Thyroid gland (tissue), 4 donors: ENCODE measurements at regions not wholly inside any gene's neighbourhood (a gene's known extent, or its start where the extent isn't known, plus 50 kb on each side); places are given as distances from the start of the nearest gene placed in this dataset.
"Not testable (repeated sequence)": the region's sequence is repeated elsewhere in the genome, so short reads cannot be mapped to it uniquely, and the experiment has no call there.

Experiments
- DNase-seq, 2 donors: peaks; one replicate each; pipeline ENCODE4 v3.0.0-alpha.2; 2019
- H3K27ac ChIP-seq, 3 donors: fragments of 200-600 bp; sonication (generic); 1 replicate in 2 of 3; 2 replicates in 1 of 3; pipeline ENCODE4 v1.5.1; 2016 to 2019; ENCODE audit warnings: mild to moderate bottlenecking in 1 of 3, moderate library complexity in 1 of 3
- H3K27me3 ChIP-seq: fragments of 200-600 bp; sonication (generic); one replicate; pipeline ENCODE4 v1.5.1; 2019
- H3K36me3 ChIP-seq, 2 donors: fragments of 200-600 bp; sonication (generic); one replicate each; pipeline ENCODE4 v1.5.1; 2016 to 2019
- H3K4me1 ChIP-seq, 2 donors: fragments of 200-600 bp; sonication (generic); one replicate each; pipeline ENCODE4 v1.5.1; 2017 to 2019
- H3K4me3 ChIP-seq, 3 donors: fragments of 200-600 bp; sonication (generic); replicated peaks in 1 of 3; 1 replicate in 2 of 3; 2 replicates in 1 of 3; pipeline ENCODE4 v1.5.1; 2016; ENCODE audit warnings: mild to moderate bottlenecking in 1 of 3
- H3K9me3 ChIP-seq: fragments of 200-600 bp; sonication (generic); one replicate; pipeline ENCODE4 v1.5.1; 2017
- CTCF ChIP-seq, 6 experiments: fragments of 200-600 bp in 3 of 6; fragments of 450-650 bp in 3 of 6; sonication (generic) in 3 of 6; IDR thresholded peaks; one replicate each; pipeline ENCODE4 v1.5.1; 2016 to 2019; ENCODE audit warnings: antibody characterized with exemption in 6 of 6, mild to moderate bottlenecking in 2 of 6, inconsistent platforms in 1 of 6, moderate library complexity in 1 of 6
- POLR2A ChIP-seq, 2 donors: fragments of 450-650 bp; IDR thresholded peaks; one replicate each; pipeline ENCODE4 v1.6.1; 2017; ENCODE audit warnings: antibody characterized with exemption in 2 of 2, mild to moderate bottlenecking in 2 of 2, moderate library complexity in 1 of 2
- WGBS, 2 donors: methylation state at CpG; one replicate each; pipeline ENCODE4 v1.1.5; 2017; 5-methylcytosine and 5-hydroxymethylcytosine counted together
- intact Hi-C: fragments of 100-400 bp; cut with DNase I; formaldehyde crosslinking; loops from one replicate; pipeline ENCODE4 v1.15.1; 2023

GRCh38 chr3:16707260-16707659, 102.0 kb upstream of the DAZL start:
- Histone ChIP-seq H3K9me3 (no peaks in the 10 kb centered on the region), H3K4me3 (no peak overlapping the region), H3K4me1 (no peaks in the 10 kb centered on the region), H3K27ac (no peak overlapping the region), H3K36me3 (no peaks in the 10 kb centered on the region), H3K27me3 (no peaks in the 10 kb centered on the region)
- intact Hi-C loops, result no loop called here
- 68 to 71% methylated on average over 4 of the region's 4 CpGs for WGBS, 2 donors
- DNase-seq, result no peak
- no peak for TF ChIP-seq CTCF (IDR thresholded peaks at IDR 0.05)
- no peak for TF ChIP-seq POLR2A (IDR thresholded peaks at IDR 0.05)

GRCh38 chr3:16708285-16708684, 103.1 kb upstream of the DAZL start:
- Histone ChIP-seq H3K4me3 (no peak overlapping the region), H3K4me1 (no peaks in the 10 kb centered on the region), H3K36me3 (no peaks in the 10 kb centered on the region), H3K27ac (no peak overlapping the region), H3K27me3 (no peaks in the 10 kb centered on the region), H3K9me3 (no peaks in the 10 kb centered on the region)
- intact Hi-C loops, result no loop called here
- no peak for TF ChIP-seq CTCF (IDR thresholded peaks at IDR 0.05)
- TF ChIP-seq POLR2A (IDR thresholded peaks at IDR 0.05), result no peak
- no peak for DNase-seq

GRCh38 chr3:16711691-16712090, 106.5 kb upstream of the DAZL start:
- H3K27ac ChIP-seq, H3K36me3 ChIP-seq, H3K4me1 ChIP-seq, H3K27me3 ChIP-seq, H3K4me3 ChIP-seq, DNase-seq, H3K9me3 ChIP-seq, intact Hi-C loops: not testable (repeated sequence)
- WGBS, 2 donors, result 76 to 79% methylated on average over 1 of the region's 1 CpG

- no peak for TF ChIP-seq POLR2A (IDR thresholded peaks at IDR 0.05)
- TF ChIP-seq CTCF (IDR thresholded peaks at IDR 0.05), result no peak
- Histone ChIP-seq H3K27ac (no peak overlapping the region), H3K9me3 (no peaks in the 10 kb centered on the region), H3K27me3 (no peaks in the 10 kb centered on the region), H3K36me3 (no peaks in the 10 kb centered on the region), H3K4me3 (no peak overlapping the region), H3K4me1 (no peaks in the 10 kb centered on the region)
- WGBS, 2 donors, result 91% methylated on average over 4 of the region's 4 CpGs
- DNase-seq, result no peak
- intact Hi-C loops, result no loop called here
Measured at GRCh38 chr3:16715281-16715680, 110.1 kb upstream of the DAZL start.

GRCh38 chr3:16719426-16719825, 114.2 kb upstream of the DAZL start:
- no peak for TF ChIP-seq CTCF (IDR thresholded peaks at IDR 0.05)
- TF ChIP-seq POLR2A (IDR thresholded peaks at IDR 0.05), result no peak
- intact Hi-C loops, result no loop called here
- DNase-seq, result no peak
- H3K27ac ChIP-seq, result no peak overlapping the region
- no peaks in the 10 kb centered on the region for H3K9me3 ChIP-seq
- H3K27me3 ChIP-seq, result no peaks in the 10 kb centered on the region
- no peaks in the 10 kb centered on the region for H3K36me3 ChIP-seq
- H3K4me1 ChIP-seq, result no peaks in the 10 kb centered on the region
- WGBS, 2 donors, result 63 to 64% methylated on average over 3 of the region's 3 CpGs
- no peak overlapping the region for H3K4me3 ChIP-seq

- DNase-seq, result no peak
- no peak overlapping the region for H3K27ac ChIP-seq
- intact Hi-C loops, result no loop called here
- H3K27me3 ChIP-seq, result no peaks in the 10 kb centered on the region
- H3K36me3 ChIP-seq, result no peaks in the 10 kb centered on the region
- TF ChIP-seq POLR2A (IDR thresholded peaks at IDR 0.05) (no peak), CTCF (IDR thresholded peaks at IDR 0.05) (no peak)
- H3K9me3 ChIP-seq, result no peaks in the 10 kb centered on the region
- WGBS, 2 donors, result 63 to 68% methylated on average over 3 of the region's 3 CpGs
- H3K4me1 ChIP-seq, result no peaks in the 10 kb centered on the region
- no peak overlapping the region for H3K4me3 ChIP-seq
Measured at GRCh38 chr3:16720367-16720940, 115.2 kb upstream of the DAZL start.
